GM18858 (cell line): ENCODE measurements at regions not wholly inside any gene's neighbourhood (a gene's known extent, or its start where the extent isn't known, plus 50 kb on each side); places are given as distances from the start of the nearest gene placed in this dataset.

Source experiments
- ATAC-seq: cut with Tn5 transposase; IDR thresholded peaks from one replicate; pipeline ENCODE4 v1.9.1; 2021; ENCODE audit not compliant: unreplicated experiment

GRCh38 chr2:176642074-176642473 is 372.8 kb downstream of the MTX2 start:
- ATAC-seq: peak; percentile 51

- no peak for ATAC-seq
Measured at GRCh38 chr2:176643646-176644045, 374.4 kb downstream of the MTX2 start.

- no peak for ATAC-seq
Measured at GRCh38 chr2:176645494-176645893, 376.3 kb downstream of the MTX2 start.

- no peak for ATAC-seq
Measured at GRCh38 chr2:176646033-176646615, 376.9 kb downstream of the MTX2 start.

- no peak for ATAC-seq
Measured at GRCh38 chr2:176647325-176648165, 378.3 kb downstream of the MTX2 start.

GRCh38 chr2:176648700-176649297 is 379.6 kb downstream of the MTX2 start:
- ATAC-seq: no peak

- no peak for ATAC-seq
Measured at GRCh38 chr2:176650104-176650837, 381.0 kb downstream of the MTX2 start.

- no peak for ATAC-seq
Measured at GRCh38 chr2:176650838-176651555, 381.8 kb downstream of the MTX2 start.

GRCh38 chr2:176652300-176653182 is 383.3 kb downstream of the MTX2 start:
- ATAC-seq: peak; percentile 55

- no peak for ATAC-seq
Measured at GRCh38 chr2:176653479-176654443, 384.5 kb downstream of the MTX2 start.

- ATAC-seq: no peak
Measured at GRCh38 chr2:176656038-176656775, 387.0 kb downstream of the MTX2 start.

GRCh38 chr2:176656776-176657140 is 387.5 kb downstream of the MTX2 start:
- no peak for ATAC-seq

- no peak for ATAC-seq
Measured at GRCh38 chr2:176657393-176657792, 388.2 kb downstream of the MTX2 start.

- ATAC-seq: no peak
Measured at GRCh38 chr2:176658708-176659107, 389.5 kb downstream of the MTX2 start.

- no peak for ATAC-seq
Measured at GRCh38 chr2:176662753-176663152, 393.5 kb downstream of the MTX2 start.

- no peak for ATAC-seq
Measured at GRCh38 chr2:176664478-176664877, 395.2 kb downstream of the MTX2 start.

- ATAC-seq: no peak
Measured at GRCh38 chr2:176665086-176665485, 395.8 kb downstream of the MTX2 start.

- ATAC-seq: no peak
Measured at GRCh38 chr2:176668912-176669311, 399.7 kb downstream of the MTX2 start.
